NB4 (cell line): ENCODE measurements at regions not wholly inside any gene's neighbourhood (a gene's known extent, or its start where the extent isn't known, plus 50 kb on each side); places are given as distances from the start of the nearest gene placed in this dataset.

Source experiments
- CTCF ChIP-seq: IDR thresholded peaks from one replicate; pipeline ENCODE4 v1.5.1; 2012; ENCODE audit warnings: low read depth, low read length
- POLR2A ChIP-seq: IDR thresholded peaks from 2 replicates; pipeline ENCODE4 v1.6.1; 2011; ENCODE audit warnings: mild to moderate bottlenecking; ENCODE audit not compliant: insufficient read length; ENCODE audit errors: extremely low read depth

- TF ChIP-seq POLR2A (no peak), CTCF (no peak)
Observed at GRCh38 chr4:156408749-156409148, 455.1 kb upstream of the CTSO start.
